Omental fat pad (tissue), 3 donors: ENCODE measurements at regions not wholly inside any gene's neighbourhood (a gene's known extent, or its start where the extent isn't known, plus 50 kb on each side); places are given as distances from the start of the nearest gene placed in this dataset.

Experiments
- ATAC-seq: fragments of 150-250 bp; one replicate; pipeline ENCODE4 v1.9.1; 2016; ENCODE audit warnings: mild to moderate bottlenecking, moderate library complexity; ENCODE audit not compliant: low FRiP score
- DNase-seq: peaks from one replicate; pipeline ENCODE4 v3.0.0-alpha.2; 2019; ENCODE audit warnings: low spot score
- CTCF ChIP-seq, 3 donors: fragments of 450-650 bp; IDR thresholded peaks; one replicate each; pipeline ENCODE4 v1.5.1; 2016 to 2017; ENCODE audit warnings: antibody characterized with exemption in 3 of 3, mild to moderate bottlenecking in 3 of 3, moderate library complexity in 2 of 3

GRCh38 chr10:36393801-36394200 is 731.6 kb upstream of the ANKRD30A start:
- no peak for TF ChIP-seq CTCF (IDR thresholded peaks at IDR 0.05)
- DNase-seq = no peak
- ATAC-seq = no peak

DNA sequence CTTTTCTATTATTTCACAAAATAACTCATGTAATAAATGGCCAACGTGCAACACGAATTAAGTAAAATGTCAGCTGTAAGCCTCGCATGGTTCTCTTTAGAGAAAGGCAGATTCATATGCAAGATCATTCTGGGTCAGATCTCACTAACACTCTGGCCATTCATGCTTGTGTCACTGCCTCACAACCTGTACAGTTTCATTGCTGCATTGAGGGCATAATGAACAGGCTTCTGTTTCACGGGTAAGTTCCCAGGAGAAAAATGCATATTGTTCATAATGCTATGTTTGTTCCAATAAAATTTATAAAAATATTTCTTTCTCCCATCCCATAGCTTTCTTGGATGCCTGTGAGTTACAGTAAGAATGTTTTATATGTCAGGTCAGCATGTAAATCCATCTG is 734.0 kb upstream of the ANKRD30A start:
- ATAC-seq (no peak), DNase-seq (no peak)
- TF ChIP-seq CTCF (IDR thresholded peaks at IDR 0.05) = no peak

DNA sequence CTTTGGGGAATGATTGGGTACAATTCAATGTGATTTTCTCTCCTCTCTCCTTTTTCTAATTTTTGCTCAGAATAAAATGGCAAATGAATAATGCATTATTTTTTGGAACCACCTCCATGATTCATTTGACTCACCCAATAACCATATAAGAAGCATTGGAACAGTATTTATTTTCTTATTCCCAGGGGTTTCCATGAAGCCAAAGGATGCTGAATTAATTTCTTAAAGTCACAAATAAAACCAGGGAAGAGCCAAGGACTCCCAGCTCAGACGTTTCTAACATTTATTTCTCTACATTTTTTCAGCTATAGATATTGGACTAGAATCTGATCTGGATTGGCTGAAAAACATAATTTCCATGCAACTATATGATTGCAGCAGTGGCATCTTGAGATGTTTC is 735.2 kb upstream of the ANKRD30A start:
- ATAC-seq (no peak), DNase-seq (no peak)
- no peak for TF ChIP-seq CTCF (IDR thresholded peaks at IDR 0.05)

DNA sequence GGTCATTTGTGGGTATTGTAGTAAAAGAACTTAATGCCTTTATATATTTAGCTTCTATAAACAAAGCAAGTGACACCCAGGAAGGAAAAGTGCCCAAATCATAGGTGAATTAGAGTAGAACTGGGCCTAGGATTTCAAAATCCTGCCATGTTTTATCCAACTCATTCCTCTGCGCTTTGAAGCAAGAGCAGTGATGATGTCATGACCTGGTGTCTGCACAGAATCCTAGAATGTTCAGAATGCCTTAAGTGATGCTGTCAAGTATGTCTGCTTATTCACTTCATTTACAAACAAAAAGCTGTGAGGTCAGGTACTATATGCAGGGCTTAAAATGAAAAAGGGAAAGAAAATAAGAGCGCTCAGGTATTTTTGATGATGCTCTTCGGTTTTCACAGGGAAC is 737.2 kb upstream of the ANKRD30A start:
- DNase-seq (no peak), ATAC-seq (no peak)
- TF ChIP-seq CTCF (IDR thresholded peaks at IDR 0.05) = no peak

GRCh38 chr10:36385693-36386092 is 739.7 kb upstream of the ANKRD30A start:
- TF ChIP-seq CTCF (IDR thresholded peaks at IDR 0.05) = no peak
- ATAC-seq = no peak
- DNase-seq = no peak

GRCh38 chr10:36383349-36383748 is 741.3 kb upstream of the FZD8 start:
- ATAC-seq (no peak), DNase-seq (no peak)
- no peak for TF ChIP-seq CTCF (IDR thresholded peaks at IDR 0.05)

- ATAC-seq = no peak
- DNase-seq = no peak
- no peak for TF ChIP-seq CTCF (IDR thresholded peaks at IDR 0.05)
Measured at GRCh38 chr10:36381748-36382147, 739.7 kb upstream of the FZD8 start.
